Mucosa of rectum (tissue), 2 donors: ENCODE measurements at regions not wholly inside any gene's neighbourhood (a gene's known extent, or its start where the extent isn't known, plus 50 kb on each side); places are given as distances from the start of the nearest gene placed in this dataset.

Source experiments
- H3K27ac ChIP-seq, 2 donors: one replicate each; pipeline ENCODE4 v1.7.0; 2013; ENCODE audit warnings: inconsistent platforms in 2 of 2, low read depth in 2 of 2, low read length in 2 of 2
- H3K27me3 ChIP-seq, 2 donors: one replicate each; pipeline ENCODE4 v1.7.0; 2013; ENCODE audit warnings: low read length in 2 of 2; ENCODE audit not compliant: control insufficient read depth in 2 of 2, insufficient read depth in 2 of 2
- H3K36me3 ChIP-seq, 2 donors: one replicate each; pipeline ENCODE4 v1.7.0; 2013; ENCODE audit warnings: low read length in 2 of 2; ENCODE audit not compliant: control insufficient read depth in 2 of 2, insufficient read depth in 2 of 2
- H3K4me1 ChIP-seq, 2 donors: one replicate each; pipeline ENCODE4 v1.7.0; 2013; ENCODE audit warnings: low read length in 2 of 2, mild to moderate bottlenecking in 1 of 2; ENCODE audit not compliant: control insufficient read depth in 2 of 2, insufficient read depth in 2 of 2
- H3K4me3 ChIP-seq, 2 donors: one replicate each; pipeline ENCODE4 v1.7.0; 2013; ENCODE audit warnings: low read length in 2 of 2
- H3K9ac ChIP-seq, 2 donors: one replicate each; pipeline ENCODE4 v1.7.0; 2013; ENCODE audit warnings: low read length in 2 of 2, low read depth in 1 of 2, mild to moderate bottlenecking in 1 of 2
- H3K9me3 ChIP-seq, 2 donors: one replicate each; pipeline ENCODE4 v1.7.0; 2013; ENCODE audit warnings: low read length in 2 of 2; ENCODE audit not compliant: control insufficient read depth in 2 of 2
- donor health status: healthy.
- donor health status: Normal muscosa, but diverticular disease.

DNA sequence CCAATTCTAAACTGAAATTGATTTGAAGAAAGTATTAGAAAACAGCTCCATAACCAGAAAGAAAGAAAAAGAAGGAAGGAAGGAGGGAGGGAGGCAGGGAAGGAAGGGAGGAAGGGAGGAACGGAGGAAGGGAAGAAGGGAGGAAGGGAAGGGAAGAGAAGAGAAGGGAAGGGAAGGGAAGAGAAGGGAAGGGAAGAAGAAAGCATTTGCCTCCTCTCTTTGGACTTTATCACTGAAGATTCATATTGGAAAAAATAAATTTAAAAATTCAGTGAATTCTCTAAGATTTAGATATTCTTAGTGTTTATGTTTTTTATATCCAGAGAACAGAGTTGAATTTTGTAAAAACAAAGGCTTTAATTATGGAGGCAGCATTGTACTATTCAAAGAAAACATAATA, 68.5 kb upstream of the NXT1 start:
- Histone ChIP-seq H3K4me3 (no peak overlapping the region), H3K4me1 (no peaks in the 10 kb centered on the region), H3K27me3 (no peaks in the 10 kb centered on the region), H3K36me3 (no peaks in the 10 kb centered on the region), H3K9ac (no peak overlapping the region), H3K9me3 (no peaks in the 10 kb centered on the region), H3K27ac (no peak overlapping the region)

DNA sequence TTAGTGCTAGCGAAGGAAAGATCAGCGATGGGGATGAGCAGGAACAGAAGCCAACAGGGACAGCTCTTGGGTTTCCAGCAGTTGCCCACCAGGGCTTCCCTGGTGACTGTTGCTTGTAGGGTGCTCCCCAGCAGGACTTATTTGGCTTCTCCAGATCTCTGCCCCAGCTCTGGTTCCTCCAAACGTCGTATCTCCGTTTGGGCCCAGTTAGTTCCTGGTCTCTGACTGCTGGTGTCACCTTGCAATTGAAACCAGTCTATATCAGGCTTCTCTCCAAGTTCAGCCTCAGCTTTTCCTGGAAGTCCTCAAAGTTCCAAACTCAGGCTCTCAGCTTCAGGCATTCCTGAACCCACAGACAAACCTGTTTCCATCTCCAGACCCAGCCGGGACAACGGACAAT, 70.8 kb upstream of the NXT1 start:
- Histone ChIP-seq H3K27ac (no peak overlapping the region), H3K4me1 (no peaks in the 10 kb centered on the region), H3K9ac (no peak overlapping the region), H3K4me3 (no peak overlapping the region), H3K9me3 (no peaks in the 10 kb centered on the region), H3K36me3 (no peaks in the 10 kb centered on the region), H3K27me3 (no peaks in the 10 kb centered on the region)

DNA sequence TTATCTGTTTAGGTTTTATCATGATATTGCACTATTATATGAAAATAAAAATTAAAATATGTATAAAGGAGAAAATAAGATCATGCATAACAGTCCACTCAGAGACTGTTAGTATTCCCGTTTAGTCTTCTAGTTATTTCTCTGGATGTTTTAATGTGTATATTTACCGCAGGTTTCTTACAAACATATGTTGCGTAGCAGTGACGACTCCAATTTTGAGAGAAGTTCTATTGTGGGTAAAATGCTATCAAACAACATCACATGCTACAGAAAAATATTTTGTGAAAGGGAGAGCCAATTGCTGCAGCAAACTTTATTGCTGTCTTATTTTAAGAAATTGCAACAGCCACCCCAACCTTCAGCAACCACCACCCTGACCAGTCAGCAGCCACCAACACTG, 72.4 kb upstream of the NXT1 start:
- H3K27ac ChIP-seq, result no peak overlapping the region
- no peaks in the 10 kb centered on the region for H3K36me3 ChIP-seq
- no peaks in the 10 kb centered on the region for H3K9me3 ChIP-seq
- no peaks in the 10 kb centered on the region for H3K27me3 ChIP-seq
- H3K4me3 ChIP-seq, result no peak overlapping the region
- no peaks in the 10 kb centered on the region for H3K4me1 ChIP-seq
- no peak overlapping the region for H3K9ac ChIP-seq

DNA sequence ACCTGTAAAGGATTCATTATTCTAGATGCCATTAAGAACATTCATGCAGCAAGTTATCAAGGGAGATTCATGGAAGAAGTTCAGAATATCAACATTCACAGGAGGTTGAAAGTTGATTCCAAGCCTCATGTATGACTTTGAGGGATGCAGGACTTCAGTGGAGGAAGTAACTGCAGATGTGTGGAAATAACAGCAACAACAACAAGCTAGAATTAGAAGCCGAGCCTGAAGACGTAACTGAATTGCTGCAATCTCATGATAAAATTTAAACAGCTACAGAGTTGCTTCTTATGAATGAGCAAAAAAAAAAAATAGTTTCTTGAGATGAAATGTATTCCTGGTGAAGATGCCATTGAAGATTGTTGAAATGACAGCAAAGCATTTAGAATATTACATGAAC, 73.3 kb upstream of the NXT1 start:
- Histone ChIP-seq H3K4me3 (no peak overlapping the region), H3K9ac (no peak overlapping the region), H3K36me3 (no peaks in the 10 kb centered on the region), H3K4me1 (no peaks in the 10 kb centered on the region), H3K27me3 (no peaks in the 10 kb centered on the region), H3K27ac (no peak overlapping the region), H3K9me3 (no peaks in the 10 kb centered on the region)

DNA sequence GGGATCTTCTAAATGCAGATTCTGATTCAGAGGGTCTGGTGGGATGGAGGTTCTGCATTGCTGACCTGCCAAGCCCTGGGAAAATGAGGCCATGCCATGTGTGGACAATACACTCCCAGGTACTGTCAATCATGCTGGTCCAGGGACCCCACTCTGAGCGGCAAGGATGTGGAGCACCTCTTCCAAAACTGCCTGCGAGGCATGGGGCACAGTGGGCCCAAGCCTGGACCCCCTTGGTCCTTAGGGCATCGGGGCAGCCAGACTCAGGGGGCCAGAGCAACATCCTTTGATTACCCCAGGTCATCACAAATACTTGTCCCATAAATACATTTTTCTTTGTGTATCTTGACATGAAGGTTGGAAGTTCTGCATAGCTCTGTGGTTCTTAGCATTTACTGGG, 76.8 kb upstream of the NXT1 start:
- no peak overlapping the region for H3K4me3 ChIP-seq
- no peak overlapping the region for H3K9ac ChIP-seq
- H3K36me3 ChIP-seq, result no peaks in the 10 kb centered on the region
- no peak overlapping the region for H3K27ac ChIP-seq
- H3K27me3 ChIP-seq, result no peaks in the 10 kb centered on the region
- no peaks in the 10 kb centered on the region for H3K9me3 ChIP-seq
- no peaks in the 10 kb centered on the region for H3K4me1 ChIP-seq

DNA sequence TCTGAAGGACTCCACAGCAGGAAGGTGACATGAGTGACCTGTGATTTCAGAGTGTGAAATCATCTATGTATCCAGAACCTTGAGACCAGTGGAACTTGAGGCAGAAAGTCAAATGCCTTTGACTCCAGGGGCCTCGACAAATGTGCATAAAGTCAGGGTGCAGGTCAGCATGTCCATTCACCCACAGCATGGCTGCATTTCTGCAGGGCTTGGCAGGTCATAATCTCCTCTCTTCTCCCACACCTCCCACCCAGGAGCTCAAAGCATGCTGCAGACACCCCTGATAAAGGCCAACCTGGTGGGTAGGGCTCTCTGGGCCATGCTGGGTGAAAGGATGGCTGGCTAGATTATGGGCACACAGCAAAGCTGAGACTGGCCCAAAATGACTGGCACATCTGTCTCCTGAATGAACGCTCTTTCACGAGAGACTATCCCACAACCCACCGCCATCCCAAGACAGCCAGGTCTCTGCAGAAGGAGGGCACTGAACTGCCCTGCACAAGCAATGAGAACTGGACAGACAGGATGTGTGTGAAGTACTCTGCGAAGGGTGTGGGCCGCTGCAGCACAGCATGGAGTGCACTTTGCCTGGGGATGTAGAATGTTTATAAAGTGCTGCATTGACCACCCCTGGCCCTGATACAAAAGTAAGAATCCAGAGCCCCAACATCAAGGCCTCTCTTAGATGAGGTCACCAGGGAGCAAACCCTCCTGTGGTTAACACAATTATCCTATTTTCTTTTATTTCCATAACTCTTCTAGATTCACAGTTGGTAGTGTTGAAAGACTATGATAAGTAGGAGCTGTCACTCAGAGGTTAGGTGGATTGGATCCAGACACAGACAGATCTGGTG, 78.2 kb upstream of the NXT1 start:
- Histone ChIP-seq H3K27ac (no peak overlapping the region), H3K36me3 (no peaks in the 10 kb centered on the region), H3K27me3 (no peaks in the 10 kb centered on the region), H3K4me1 (no peaks in the 10 kb centered on the region), H3K9ac (no peak overlapping the region), H3K9me3 (peaks cover 0 to 3% of the 10 kb centered on the region in 2 donors), H3K4me3 (no peak overlapping the region)

DNA sequence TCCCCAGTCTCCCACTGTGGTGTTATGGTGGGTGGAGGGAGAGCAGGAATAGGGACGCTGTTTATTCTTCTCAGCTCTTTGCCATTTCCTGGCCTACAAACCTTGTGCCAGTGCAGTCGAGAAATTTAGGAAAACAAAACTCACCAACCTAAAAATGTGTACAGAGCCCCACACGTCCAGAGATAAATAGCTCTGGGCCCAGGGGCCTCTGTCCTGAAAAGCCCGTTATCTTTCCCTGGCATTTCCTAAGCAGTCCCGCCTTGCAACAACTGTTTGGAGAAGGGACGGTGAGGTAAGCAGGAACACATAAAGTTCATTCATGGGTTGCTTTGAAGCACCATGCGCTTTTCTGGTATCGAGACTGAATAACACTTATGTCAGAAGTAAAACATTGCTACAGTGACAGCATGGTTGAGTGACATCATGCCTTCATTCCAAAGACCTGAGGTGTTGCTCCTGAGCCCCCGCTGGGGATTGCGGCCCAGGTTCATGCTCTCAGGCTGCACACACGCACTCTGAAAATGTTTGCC, 80.1 kb upstream of the NXT1 start:
- Histone ChIP-seq H3K4me1 (no peaks in the 10 kb centered on the region), H3K27me3 (no peaks in the 10 kb centered on the region), H3K4me3 (no peak overlapping the region), H3K36me3 (no peaks in the 10 kb centered on the region), H3K27ac (no peak overlapping the region), H3K9ac (no peak overlapping the region), H3K9me3 (peaks cover 0 to 3% of the 10 kb centered on the region in 2 donors)

DNA sequence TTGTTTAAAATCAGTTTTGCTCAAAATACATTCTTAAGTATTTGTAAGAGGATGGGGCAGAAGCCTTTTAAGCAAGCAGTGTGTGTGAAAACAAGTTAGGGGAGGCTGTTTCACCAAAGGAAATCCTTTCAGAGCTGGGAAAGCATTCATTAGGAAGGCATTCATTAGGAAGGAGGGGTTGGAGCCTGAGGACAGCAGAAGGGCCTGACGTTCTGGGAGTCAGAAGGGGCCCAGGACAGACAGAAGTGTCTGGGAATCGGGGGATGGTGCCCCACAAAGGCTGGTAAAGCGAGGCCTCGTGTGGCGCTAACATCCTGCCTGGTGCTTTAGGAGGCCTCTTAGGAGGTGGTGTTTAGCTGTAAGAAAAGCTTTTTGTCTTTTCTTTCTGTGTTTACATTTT, 80.6 kb upstream of the NXT1 start:
- Histone ChIP-seq H3K4me3 (no peak overlapping the region), H3K27ac (peak overlapping the region in 1 of 2 donors; percentile 5), H3K36me3 (no peaks in the 10 kb centered on the region), H3K9me3 (peaks cover 0 to 3% of the 10 kb centered on the region in 2 donors), H3K27me3 (no peaks in the 10 kb centered on the region), H3K9ac (no peak overlapping the region), H3K4me1 (no peaks in the 10 kb centered on the region)

DNA sequence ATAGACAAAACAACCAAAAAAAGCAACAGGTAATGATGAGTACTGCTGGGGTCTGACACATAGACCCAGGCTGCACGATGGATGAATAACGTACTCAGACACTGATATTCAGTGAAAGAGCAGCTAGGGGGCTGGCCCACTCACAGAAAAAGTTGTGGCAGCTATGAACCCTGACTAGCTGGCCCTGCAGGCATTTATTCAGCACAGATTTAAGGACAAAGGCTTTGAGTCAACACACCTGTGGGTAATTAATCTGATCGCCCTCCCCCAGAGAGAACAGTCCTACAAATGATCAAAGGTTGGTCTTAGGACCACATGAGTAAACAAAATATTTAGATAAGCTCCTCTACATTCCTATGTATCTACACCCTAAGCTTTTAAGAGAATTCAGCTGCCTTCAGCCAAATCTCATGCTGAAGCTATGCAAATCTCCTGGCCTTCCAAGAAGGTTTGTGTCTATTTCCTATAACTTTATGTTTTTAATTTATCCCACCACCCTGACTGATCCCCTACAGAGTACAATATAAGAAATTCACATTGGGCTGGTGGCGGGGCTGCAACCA, 81.7 kb upstream of the NXT1 start:
- Histone ChIP-seq H3K4me3 (no peak overlapping the region), H3K36me3 (no peaks in the 10 kb centered on the region), H3K27me3 (no peaks in the 10 kb centered on the region), H3K9ac (no peak overlapping the region), H3K9me3 (peaks cover 0 to 3% of the 10 kb centered on the region in 2 donors), H3K4me1 (no peaks in the 10 kb centered on the region), H3K27ac (no peak overlapping the region)

DNA sequence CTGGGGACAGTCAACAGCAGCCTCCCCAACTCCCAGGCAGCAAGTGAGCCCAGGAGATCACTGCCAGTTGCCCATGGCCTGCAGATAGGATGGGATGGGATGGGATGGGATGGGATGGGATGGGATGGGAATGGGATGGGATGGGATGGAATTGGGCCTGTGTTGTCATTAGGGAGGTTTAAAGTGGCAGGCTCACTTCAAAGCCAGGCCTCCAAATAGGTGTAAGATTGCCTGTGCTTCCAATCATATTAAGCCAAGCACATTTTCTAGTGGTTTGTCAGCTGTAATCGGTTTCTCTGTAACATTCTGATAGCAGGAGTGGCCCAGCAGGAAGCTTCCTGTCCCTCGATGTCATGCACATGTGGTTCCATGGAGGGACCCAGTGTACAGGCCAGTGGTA, 82.7 kb upstream of the NXT1 start:
- Histone ChIP-seq H3K27ac (no peak overlapping the region), H3K4me1 (no peaks in the 10 kb centered on the region), H3K9me3 (peaks cover 0 to 3% of the 10 kb centered on the region in 2 donors), H3K27me3 (no peaks in the 10 kb centered on the region), H3K9ac (no peak overlapping the region), H3K36me3 (no peaks in the 10 kb centered on the region), H3K4me3 (no peak overlapping the region)
